Testis (tissue), 2 donors: ENCODE measurements at regions not wholly inside any gene's neighbourhood (a gene's known extent, or its start where the extent isn't known, plus 50 kb on each side); places are given as distances from the start of the nearest gene placed in this dataset.

Source experiments
- DNase-seq: peaks from one replicate; pipeline ENCODE4 v3.0.0-alpha.2; 2019
- H3K27ac ChIP-seq, 2 donors: fragments of 200-600 bp; sonication (generic); one replicate each; pipeline ENCODE4 v1.5.1; 2019
- H3K27me3 ChIP-seq: fragments of 200-600 bp; sonication (generic); one replicate; pipeline ENCODE4 v1.5.1; 2019
- H3K36me3 ChIP-seq: fragments of 200-600 bp; sonication (generic); one replicate; pipeline ENCODE4 v1.5.1; 2017; ENCODE audit warnings: low read depth; ENCODE audit errors: missing control alignments
- H3K4me1 ChIP-seq: fragments of 200-600 bp; sonication (generic); one replicate; pipeline ENCODE4 v1.5.1; 2019
- H3K4me3 ChIP-seq, 2 donors: fragments of 200-600 bp; sonication (generic); one replicate each; pipeline ENCODE4 v1.5.1; 2017 to 2019
- H3K9me3 ChIP-seq: fragments of 200-600 bp; sonication (generic); one replicate; pipeline ENCODE4 v1.5.1; 2017
- CTCF ChIP-seq, 3 experiments: fragments of 450-650 bp in 2 of 3; fragments of 200-600 bp in 1 of 3; sonication (generic) in 1 of 3; IDR thresholded peaks; one replicate each; pipeline ENCODE4 v1.5.1; 2016 to 2019; ENCODE audit warnings: antibody characterized with exemption in 3 of 3, mild to moderate bottlenecking in 2 of 3, moderate library complexity in 1 of 3
- POLR2A ChIP-seq: fragments of 450-650 bp; IDR thresholded peaks from one replicate; pipeline ENCODE4 v1.6.1; 2017; ENCODE audit warnings: antibody characterized with exemption, mild to moderate bottlenecking, moderate library complexity
- WGBS, 2 donors: methylation state at CpG; one replicate each; pipeline ENCODE4 v1.1.5; 2018; 5-methylcytosine and 5-hydroxymethylcytosine counted together
- intact Hi-C: fragments of 100-400 bp; cut with DNase I; formaldehyde crosslinking; loops from one replicate; pipeline ENCODE4 v1.15.1; 2023; ENCODE audit warnings: low total_unique reads

- Histone ChIP-seq H3K36me3 (no peaks in the 10 kb centered on the region), H3K27ac (no peak overlapping the region), H3K27me3 (no peaks in the 10 kb centered on the region), H3K4me1 (no peaks in the 10 kb centered on the region), H3K4me3 (no peak overlapping the region), H3K9me3 (no peaks in the 10 kb centered on the region)
- TF ChIP-seq CTCF (IDR thresholded peaks at IDR 0.05) (no peak), POLR2A (no peak)
- 80 to 93% methylated on average over 4 to 5 of the region's 5 CpGs for WGBS, 2 donors
- intact Hi-C loops, result no loop called here
- no peak for DNase-seq
These were observed 286.3 kb downstream of the MATN1 start for GRCh38 chr1:30437059-30437576.

- TF ChIP-seq CTCF (IDR thresholded peaks at IDR 0.05), result no peak
- TF ChIP-seq POLR2A, result no peak
- Histone ChIP-seq H3K27ac (no peak overlapping the region), H3K4me1 (no peaks in the 10 kb centered on the region), H3K36me3 (no peaks in the 10 kb centered on the region), H3K27me3 (no peaks in the 10 kb centered on the region), H3K4me3 (no peak overlapping the region), H3K9me3 (no peaks in the 10 kb centered on the region)
- intact Hi-C loops, result no loop called here
- no peak for DNase-seq
- 52 to 70% methylated on average over 2 of the region's 2 CpGs for WGBS, 2 donors
These were observed 295.8 kb downstream of the MATN1 start for GRCh38 chr1:30427545-30427944.

- no peaks in the 10 kb centered on the region for H3K27me3 ChIP-seq
- DNase-seq, result no peak
- intact Hi-C loops, result no loop called here
- no peak overlapping the region for H3K4me3 ChIP-seq
- TF ChIP-seq POLR2A, result no peak
- no peak for TF ChIP-seq CTCF (IDR thresholded peaks at IDR 0.05)
- no peaks in the 10 kb centered on the region for H3K9me3 ChIP-seq
- no peaks in the 10 kb centered on the region for H3K4me1 ChIP-seq
- 80 to 94% methylated on average over 4 of the region's 4 CpGs for WGBS, 2 donors
- H3K36me3 ChIP-seq, result no peaks in the 10 kb centered on the region
- no peak overlapping the region for H3K27ac ChIP-seq
These were observed 298.3 kb downstream of the MATN1 start for GRCh38 chr1:30425046-30425445.

GRCh38 chr1:30423570-30423969, 299.8 kb downstream of the MATN1 start:
- no peak for DNase-seq
- TF ChIP-seq POLR2A, result no peak
- TF ChIP-seq CTCF (IDR thresholded peaks at IDR 0.05), result no peak
- 92 to 94% methylated on average over 3 of the region's 3 CpGs for WGBS, 2 donors
- no peaks in the 10 kb centered on the region for H3K27me3 ChIP-seq
- no peaks in the 10 kb centered on the region for H3K4me1 ChIP-seq
- H3K27ac ChIP-seq, result no peak overlapping the region
- H3K36me3 ChIP-seq, result no peaks in the 10 kb centered on the region
- H3K9me3 ChIP-seq, result no peaks in the 10 kb centered on the region
- intact Hi-C loops, result no loop called here
- no peak overlapping the region for H3K4me3 ChIP-seq

- Histone ChIP-seq H3K36me3 (no peaks in the 10 kb centered on the region), H3K4me1 (no peaks in the 10 kb centered on the region), H3K27me3 (no peaks in the 10 kb centered on the region), H3K27ac (no peak overlapping the region), H3K4me3 (no peak overlapping the region), H3K9me3 (no peaks in the 10 kb centered on the region)
- intact Hi-C loops, result no loop called here
- peak; percentile 1 for DNase-seq
- TF ChIP-seq POLR2A (no peak), CTCF (IDR thresholded peaks at IDR 0.05) (no peak)
- WGBS, 2 donors, result 63% methylated on average over 2 of the region's 2 CpGs; no CpG with 5 or more reads in 1 of the 2 donors
These were observed 301.1 kb downstream of the MATN1 start for GRCh38 chr1:30422251-30422650.
